K562 (cell line): ENCODE measurements at regions not wholly inside any gene's neighbourhood (a gene's known extent, or its start where the extent isn't known, plus 50 kb on each side); places are given as distances from the start of the nearest gene placed in this dataset.

Experiments
- ATAC-seq: fragments of 200-7000 bp; cut with Tn5 transposase; 3 replicates; pipeline ENCODE4 v1.9.1; 2020; ENCODE audit warnings: moderate library complexity
- BruUV-seq: library from RNA; stranded (reverse); fragments of 400-500 nt; replicated peaks from 2 replicates; lab custom pipeline; 2021; lab: Mats Ljungman, UMichigan
- CTCF ChIA-PET: fragments of 300-600 bp; formaldehyde crosslinking; extraction: SDS; loops from one replicate; lab custom pipeline; 2021; ENCODE audit warnings: low intra/inter-chr PET ratio; lab: Yijun Ruan, JAX
- POLR2A ChIA-PET: fragments of 300-600, 350-650 bp; sonication (Branson Sonifier 250); formaldehyde crosslinking; extraction: SDS; loops from one replicate; lab custom pipeline; 2021; ENCODE audit warnings: antibody characterized with exemption, inconsistent platforms; lab: Yijun Ruan, JAX
- DNase-seq, 4 experiments: peaks; one replicate each; pipeline versions ENCODE4 v3.0.0 to v3.0.0-alpha.2; 2011 to 2018; ENCODE audit warnings: low spot score in 3 of 4, mixed read lengths in 3 of 4; ENCODE audit errors: extremely low read depth in 1 of 4
- FAIRE-seq: peaks from 2 replicates; lab custom pipeline; 2011; peaks lifted over from hg19 to GRCh38; lab: Jason Lieb, UNC
- H2AFZ ChIP-seq: 2 replicates; pipeline ENCODE4 v1.6.0; 2011; ENCODE audit warnings: low read depth, low read length, control low read depth, inconsistent platforms
- H3K27ac ChIP-seq: fragments of 200-600 bp; 3 replicates; pipeline ENCODE4 v1.8.0; 2011; ENCODE audit warnings: low read depth, mild to moderate bottlenecking, control low read depth, inconsistent platforms, low read length, moderate library complexity, mixed read lengths; ENCODE audit errors: extremely low read depth
- H3K27me3 ChIP-seq, 2 experiments: fragments of 300-600 bp in 1 of 2; 2 replicates in 1 of 2; 3 replicates in 1 of 2; pipeline versions ENCODE4 v1.6.0 to v1.8.0; 2011; ENCODE audit warnings: inconsistent platforms in 2 of 2, low read length in 2 of 2, mild to moderate bottlenecking in 1 of 2, mixed read lengths in 1 of 2, moderate library complexity in 1 of 2; ENCODE audit not compliant: control insufficient read depth in 2 of 2, insufficient read depth in 2 of 2
- H3K36me3 ChIP-seq: fragments of 300-600 bp; 3 replicates; pipeline ENCODE4 v1.8.0; 2011; ENCODE audit warnings: mild to moderate bottlenecking, low read length, inconsistent platforms; ENCODE audit not compliant: control insufficient read depth, insufficient read depth
- H3K4me1 ChIP-seq, 2 experiments: fragments of 200-600 bp in 1 of 2; replicated peaks in 1 of 2; 2 replicates in 1 of 2; 3 replicates in 1 of 2; pipeline versions ENCODE4 v1.5.1 to v1.8.0; 2011; ENCODE audit warnings: inconsistent platforms in 2 of 2, low read length in 2 of 2, mild to moderate bottlenecking in 1 of 2, mixed read lengths in 1 of 2, moderate library complexity in 1 of 2; ENCODE audit not compliant: control insufficient read depth in 2 of 2, insufficient read depth in 2 of 2
- H3K4me2 ChIP-seq: 2 replicates; pipeline ENCODE4 v1.6.1; 2011; ENCODE audit warnings: low read length, control low read depth, inconsistent platforms, mixed read lengths; ENCODE audit not compliant: insufficient read depth
- H3K4me3 ChIP-seq: fragments of 200-600 bp; sonication (generic), shearing (Covaris generic); 2 replicates; pipeline ENCODE4 v1.5.1; 2016; ENCODE audit warnings: control low read depth, inconsistent platforms
- H3K79me2 ChIP-seq: fragments of 200-600 bp; 3 replicates; pipeline ENCODE4 v1.8.0; 2011; ENCODE audit warnings: low read length, inconsistent platforms; ENCODE audit not compliant: control insufficient read depth, insufficient read depth
- H3K9ac ChIP-seq, 2 experiments: 2 replicates each; pipeline versions ENCODE4 v1.6.0 to v1.6.1; 2011; ENCODE audit warnings: low read depth in 2 of 2, low read length in 2 of 2, control low read depth in 1 of 2, inconsistent platforms in 1 of 2, mild to moderate bottlenecking in 1 of 2, mixed read lengths in 1 of 2; ENCODE audit not compliant: insufficient read depth in 1 of 2
- H3K9me1 ChIP-seq: one replicate; pipeline ENCODE4 v1.6.0; 2011; ENCODE audit warnings: inconsistent platforms, mild to moderate bottlenecking, low read length, moderate library complexity; ENCODE audit not compliant: control insufficient read depth, insufficient read depth
- H3K9me3 ChIP-seq: replicated peaks from 2 replicates; pipeline ENCODE4 v1.5.1; 2011; ENCODE audit warnings: low read depth, low read length, inconsistent platforms; ENCODE audit not compliant: control insufficient read depth, insufficient read depth
- H4K20me1 ChIP-seq: replicated peaks from 2 replicates; pipeline ENCODE4 v1.6.1; 2011; ENCODE audit warnings: low read length, inconsistent platforms, mixed read lengths; ENCODE audit not compliant: control insufficient read depth, insufficient read depth
- ATF3 ChIP-seq, 2 experiments: fragments of 450-650 bp in 1 of 2; sonication (generic) in 1 of 2; formaldehyde crosslinking in 1 of 2; IDR thresholded peaks in 1 of 2; conservative IDR thresholded peaks in 1 of 2; 2 replicates each; pipeline versions ENCODE4 v1.6.1 to v1.8.1; 2016 to 2023; ENCODE audit warnings: mild to moderate bottlenecking in 2 of 2, moderate library complexity in 2 of 2, inconsistent platforms in 1 of 2, missing genetic modification reagents in 1 of 2
- LEF1 ChIP-seq: fragments of 450-650 bp; IDR thresholded peaks from 2 replicates; pipeline ENCODE4 v1.6.1; 2016; ENCODE audit warnings: mild to moderate bottlenecking
- MCM7 ChIP-seq, 2 experiments: fragments of 450-650 bp; IDR thresholded peaks; 2 replicates each; pipeline ENCODE4 v1.6.1; 2016 to 2018
- MXI1 ChIP-seq: IDR thresholded peaks from 2 replicates; pipeline ENCODE4 v1.6.1; 2011; ENCODE audit warnings: low read depth, mild to moderate bottlenecking, improper control_type of control experiment, low read length
- TGIF2 ChIP-seq: sonication (generic); formaldehyde crosslinking; IDR thresholded peaks from 2 replicates; pipeline ENCODE4 v1.8.1; 2022; ENCODE audit warnings: mild to moderate bottlenecking, missing genetic modification reagents, moderate library complexity
- WGBS: fragments of 100-300 bp; shearing (Covaris generic); methylation state at CpG from one replicate; pipeline ENCODE4 v1.1.6; 2016; ENCODE audit warnings: low coverage, mixed read lengths; ENCODE audit not compliant: insufficient coverage; ENCODE audit errors: missing lambda C conversion rate; 5-methylcytosine and 5-hydroxymethylcytosine counted together
- in situ Hi-C: fragments of 300-500 bp; cut with MboI; formaldehyde crosslinking; loops from 4 replicates; pipeline ENCODE4 v1.15.0; 2018; ENCODE audit warnings: inconsistent platforms, mixed read lengths
- intact Hi-C: fragments of 100-400 bp; cut with micrococcal nuclease; formaldehyde crosslinking; loops from 2 replicates; pipeline ENCODE4 v1.14.2; 2022

GRCh38 chr18:3360211-3360610 is 89.8 kb upstream of the TGIF1 start:
- in situ Hi-C loops (no loop called here), intact Hi-C loops (no loop called here)
- Histone ChIP-seq H3K9ac (no peak overlapping the region), H3K4me3 (no peak overlapping the region), H3K4me1 (peaks cover 0 to 12% of the 10 kb centered on the region in 2 experiments; a peak in 1 of 5 replicates), H3K36me3 (no peaks in the 10 kb centered on the region), H3K4me2 (no peak overlapping the region), H2AFZ (no peak overlapping the region), H3K79me2 (no peaks in the 10 kb centered on the region), H3K9me3 (no peaks in the 10 kb centered on the region; the same call in 1 of the 2 replicates), H3K27me3 (no peaks in the 10 kb centered on the region), H3K9me1 (no peaks in the 10 kb centered on the region), H3K27ac (no peak overlapping the region), H4K20me1 (no peaks in the 10 kb centered on the region)
- FAIRE-seq (no peak), ATAC-seq (no peak), DNase-seq (no peak)
- BruUV-seq: no TSS peak
- POLR2A ChIA-PET: interaction anchor here (1.1 to 1.2 kb wide), 2 partner anchors 8 to 18 kb away, joined by 3 to 4 read pairs; no protein-coding TSS in a partner anchor
- TF ChIP-seq MCM7 (IDR thresholded peaks at IDR 0.05) (no peak), ATF3 (IDR thresholded peaks at IDR 0.05) (no peak), ATF3 (CRISPR knock-in tag; conservative IDR thresholded peaks at IDR 0.05) (no peak), MXI1 (no peak), LEF1 (no peak), TGIF2 (CRISPR knock-in tag) (no peak)
- WGBS: 69% methylated on average over 15 of the region's 15 CpGs
- CTCF ChIA-PET: no interaction called here
